ENCODE measurements at regions not wholly inside any gene's neighbourhood (a gene's known extent, or its start where the extent isn't known, plus 50 kb on each side); places are given as distances from the start of the nearest gene placed in this dataset.

GRCh38 chr6:139590206-139590605 lies 215.8 kb upstream of the CITED2 start:
- peak overlapping the region; percentile 28 to 57 for H3K27ac ChIP-seq (ENCODE audit: low read depth in 1 of 2, low read length in 2 of 2)
- H3K36me3 ChIP-seq (ENCODE audit: control insufficient read depth in 1 of 2, insufficient read depth in 2 of 2, low read length in 1 of 2): no peaks in the 10 kb centered on the region
- ATAC-seq (ENCODE audit: low FRiP score): no peak
- no peaks in the 10 kb centered on the region for H3K9me3 ChIP-seq (ENCODE audit: control insufficient read depth, low read length)
- H3K4me3 ChIP-seq (ENCODE audit: low read length in 2 of 2): no peak overlapping the region
- 84 to 85% methylated on average over 1 of the region's 1 CpG for WGBS, 2 donors
- H3K27me3 ChIP-seq (ENCODE audit: control insufficient read depth in 1 of 2, insufficient read depth in 2 of 2, low read length in 1 of 2): no peaks in the 10 kb centered on the region
- DNase-seq: no peak
- intact Hi-C loops (cut with DNase I): no loop called here
- H3K4me1 ChIP-seq (ENCODE audit: control insufficient read depth in 1 of 2, insufficient read depth in 2 of 2, low read length in 2 of 2): peaks cover 0 to 3% of the 10 kb centered on the region in 2 donors

GRCh38 chr6:139588734-139589593 lies 214.5 kb upstream of the CITED2 start:
- DNase-seq (no peak), ATAC-seq (ENCODE audit: low FRiP score) (no peak)
- Histone ChIP-seq H3K27ac (ENCODE audit: low read depth in 1 of 2, low read length in 2 of 2) (peak overlapping the region in 1 of 2 donors; percentile 28), H3K27me3 (ENCODE audit: control insufficient read depth in 1 of 2, insufficient read depth in 2 of 2, low read length in 1 of 2) (no peaks in the 10 kb centered on the region), H3K36me3 (ENCODE audit: control insufficient read depth in 1 of 2, insufficient read depth in 2 of 2, low read length in 1 of 2) (no peaks in the 10 kb centered on the region), H3K9me3 (ENCODE audit: control insufficient read depth, low read length) (no peaks in the 10 kb centered on the region), H3K4me1 (ENCODE audit: control insufficient read depth in 1 of 2, insufficient read depth in 2 of 2, low read length in 2 of 2) (peaks cover 0 to 3% of the 10 kb centered on the region in 2 donors), H3K4me3 (ENCODE audit: low read length in 2 of 2) (no peak overlapping the region)
- 7 to 8% methylated on average over 4 of the region's 4 CpGs for WGBS, 2 donors
- intact Hi-C loops (cut with DNase I): no loop called here

DNA sequence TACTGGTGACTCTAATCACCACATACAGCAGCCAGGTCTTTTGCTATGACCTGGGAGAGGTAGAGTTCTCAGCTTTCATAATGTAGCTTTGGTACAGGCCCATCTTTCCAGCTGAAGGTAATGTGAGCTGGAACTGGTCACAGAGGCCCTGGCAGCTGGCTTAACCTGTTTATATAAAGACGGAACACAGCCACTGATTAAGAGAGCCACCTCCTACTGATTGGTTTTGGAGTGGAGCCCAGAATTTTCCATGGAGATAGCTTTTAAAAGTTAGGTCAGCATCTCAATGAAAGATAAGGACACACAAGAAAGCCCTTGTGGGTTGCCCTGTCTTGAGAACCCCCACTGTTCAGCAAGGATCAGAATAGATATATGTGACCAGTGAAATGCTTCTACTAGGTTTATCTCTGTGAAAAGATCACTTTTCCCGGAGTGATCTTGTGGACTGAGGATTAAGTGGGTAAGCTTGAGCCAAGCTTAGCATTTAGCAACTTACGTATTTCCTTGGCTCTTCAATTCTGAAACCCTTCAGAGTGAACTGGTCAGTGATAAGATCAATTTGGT lies 213.7 kb upstream of the CITED2 start:
- no peak for ATAC-seq (ENCODE audit: low FRiP score)
- no peak overlapping the region for H3K4me3 ChIP-seq (ENCODE audit: low read length in 2 of 2)
- H3K27me3 ChIP-seq (ENCODE audit: control insufficient read depth in 1 of 2, insufficient read depth in 2 of 2, low read length in 1 of 2): no peaks in the 10 kb centered on the region
- WGBS, 2 donors: 34 to 35% methylated on average over 3 of the region's 3 CpGs
- DNase-seq: no peak
- no peak overlapping the region for H3K27ac ChIP-seq (ENCODE audit: low read depth in 1 of 2, low read length in 2 of 2)
- peaks cover 0 to 3% of the 10 kb centered on the region in 2 donors for H3K4me1 ChIP-seq (ENCODE audit: control insufficient read depth in 1 of 2, insufficient read depth in 2 of 2, low read length in 2 of 2)
- intact Hi-C loops (cut with DNase I): no loop called here
- H3K9me3 ChIP-seq (ENCODE audit: control insufficient read depth, low read length): no peaks in the 10 kb centered on the region
- no peaks in the 10 kb centered on the region for H3K36me3 ChIP-seq (ENCODE audit: control insufficient read depth in 1 of 2, insufficient read depth in 2 of 2, low read length in 1 of 2)

DNA sequence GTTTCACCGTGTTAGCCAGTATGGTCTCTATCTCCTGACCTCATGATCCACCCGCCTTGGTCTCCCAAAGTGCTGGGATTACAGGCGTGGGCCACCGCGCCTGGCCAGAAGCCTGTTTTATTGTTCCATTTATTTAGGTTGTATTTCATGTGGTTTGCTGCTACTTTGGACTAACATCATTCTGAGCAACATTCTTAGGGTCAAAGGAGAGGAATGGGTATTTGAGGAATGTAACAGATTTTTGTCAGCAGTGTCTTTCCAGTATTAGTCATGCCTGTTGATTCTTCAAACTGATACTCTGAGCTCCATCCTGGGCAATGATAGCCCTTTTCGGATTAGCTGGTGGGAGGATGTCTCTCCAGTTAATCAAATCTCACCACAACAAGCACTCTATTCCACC lies 213.0 kb upstream of the CITED2 start:
- 69 to 83% methylated on average over 6 of the region's 6 CpGs for WGBS, 2 donors
- no peaks in the 10 kb centered on the region for H3K9me3 ChIP-seq (ENCODE audit: control insufficient read depth, low read length)
- ATAC-seq (ENCODE audit: low FRiP score): no peak
- no peak overlapping the region for H3K27ac ChIP-seq (ENCODE audit: low read depth in 1 of 2, low read length in 2 of 2)
- H3K27me3 ChIP-seq (ENCODE audit: control insufficient read depth in 1 of 2, insufficient read depth in 2 of 2, low read length in 1 of 2): no peaks in the 10 kb centered on the region
- no peak for DNase-seq
- no peaks in the 10 kb centered on the region for H3K36me3 ChIP-seq (ENCODE audit: control insufficient read depth in 1 of 2, insufficient read depth in 2 of 2, low read length in 1 of 2)
- H3K4me1 ChIP-seq (ENCODE audit: control insufficient read depth in 1 of 2, insufficient read depth in 2 of 2, low read length in 2 of 2): peaks cover 0 to 3% of the 10 kb centered on the region in 2 donors
- intact Hi-C loops (cut with DNase I): no loop called here
- H3K4me3 ChIP-seq (ENCODE audit: low read length in 2 of 2): no peak overlapping the region

DNA sequence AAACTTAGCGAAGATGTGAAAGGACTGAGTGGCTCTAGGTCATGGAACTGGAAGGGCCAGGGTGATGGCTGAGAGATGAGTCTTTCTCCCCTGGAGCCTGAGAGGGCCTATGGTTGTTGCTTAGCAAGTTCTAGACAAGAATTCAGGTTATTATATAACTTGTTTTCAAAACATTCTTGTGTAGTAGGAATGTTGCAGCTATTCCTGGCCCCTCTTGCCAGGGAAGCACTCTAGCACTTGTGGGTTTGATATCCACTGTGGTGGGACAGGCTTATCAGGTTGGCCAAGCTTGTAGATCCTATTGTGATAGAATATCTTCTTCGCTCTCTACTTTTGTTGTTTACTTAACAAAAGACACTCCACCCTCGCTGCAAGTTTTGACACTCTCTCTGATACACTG lies 211.8 kb upstream of the CITED2 start:
- no peak overlapping the region for H3K27ac ChIP-seq (ENCODE audit: low read depth in 1 of 2, low read length in 2 of 2)
- H3K27me3 ChIP-seq (ENCODE audit: control insufficient read depth in 1 of 2, insufficient read depth in 2 of 2, low read length in 1 of 2): no peaks in the 10 kb centered on the region
- H3K4me3 ChIP-seq (ENCODE audit: low read length in 2 of 2): no peak overlapping the region
- DNase-seq: no peak
- intact Hi-C loops (cut with DNase I): no loop called here
- H3K36me3 ChIP-seq (ENCODE audit: control insufficient read depth in 1 of 2, insufficient read depth in 2 of 2, low read length in 1 of 2): no peaks in the 10 kb centered on the region
- no peaks in the 10 kb centered on the region for H3K9me3 ChIP-seq (ENCODE audit: control insufficient read depth, low read length)
- H3K4me1 ChIP-seq (ENCODE audit: control insufficient read depth in 1 of 2, insufficient read depth in 2 of 2, low read length in 2 of 2): peaks cover 0 to 3% of the 10 kb centered on the region in 2 donors
- ATAC-seq (ENCODE audit: low FRiP score): no peak
- 97 to 98% methylated on average over 3 of the region's 3 CpGs for WGBS, 2 donors

DNA sequence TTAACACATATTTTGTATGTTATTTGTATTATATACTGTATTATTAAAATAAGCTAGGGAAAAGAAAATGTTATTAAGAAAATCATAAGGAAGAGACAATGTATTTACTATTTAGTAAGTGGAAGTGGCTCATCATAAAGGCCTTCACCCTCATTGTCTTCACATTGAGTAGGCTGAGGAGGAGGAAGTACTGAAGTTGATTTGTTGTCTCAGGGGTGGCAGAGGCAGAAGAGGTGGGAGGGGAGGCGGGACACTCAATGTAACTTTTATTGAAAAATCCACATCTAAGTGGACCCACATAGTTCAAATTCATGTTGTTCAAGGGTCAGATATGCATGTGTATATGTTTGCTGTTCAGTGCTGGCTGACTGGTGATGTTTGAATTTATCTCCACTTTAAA lies 210.2 kb upstream of the CITED2 start:
- Histone ChIP-seq H3K4me1 (ENCODE audit: control insufficient read depth in 1 of 2, insufficient read depth in 2 of 2, low read length in 2 of 2) (peaks cover 0 to 3% of the 10 kb centered on the region in 2 donors), H3K27me3 (ENCODE audit: control insufficient read depth in 1 of 2, insufficient read depth in 2 of 2, low read length in 1 of 2) (no peaks in the 10 kb centered on the region), H3K9me3 (ENCODE audit: control insufficient read depth, low read length) (no peaks in the 10 kb centered on the region), H3K36me3 (ENCODE audit: control insufficient read depth in 1 of 2, insufficient read depth in 2 of 2, low read length in 1 of 2) (no peaks in the 10 kb centered on the region), H3K27ac (ENCODE audit: low read depth in 1 of 2, low read length in 2 of 2) (no peak overlapping the region), H3K4me3 (ENCODE audit: low read length in 2 of 2) (no peak overlapping the region)
- no peak for ATAC-seq (ENCODE audit: low FRiP score)
- intact Hi-C loops (cut with DNase I): no loop called here
- no peak for DNase-seq
- WGBS, 2 donors: 96 to 98% methylated on average over 1 of the region's 1 CpG

DNA sequence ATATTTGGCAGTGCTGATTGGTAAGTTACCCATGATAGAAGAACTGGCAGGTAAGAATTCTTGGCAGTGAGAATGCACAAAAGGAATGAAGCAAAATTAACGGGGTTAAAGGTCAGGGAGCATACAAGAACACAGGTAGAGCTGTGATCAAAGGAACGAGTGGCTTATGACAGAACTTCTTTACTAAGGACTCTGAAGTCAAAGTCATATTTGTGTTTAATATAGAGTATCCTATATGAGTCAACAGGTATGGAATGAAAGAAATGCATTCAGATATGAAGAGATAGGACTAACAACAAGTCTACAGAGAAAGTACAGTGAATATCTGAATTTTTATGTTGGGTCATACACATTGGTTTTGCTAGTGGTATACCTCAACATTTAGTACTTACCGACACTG lies 209.0 kb upstream of the CITED2 start:
- H3K36me3 ChIP-seq (ENCODE audit: control insufficient read depth in 1 of 2, insufficient read depth in 2 of 2, low read length in 1 of 2): no peaks in the 10 kb centered on the region
- H3K9me3 ChIP-seq (ENCODE audit: control insufficient read depth, low read length): no peaks in the 10 kb centered on the region
- ATAC-seq (ENCODE audit: low FRiP score) (no peak), DNase-seq (no peak)
- peaks cover 0 to 3% of the 10 kb centered on the region in 2 donors for H3K4me1 ChIP-seq (ENCODE audit: control insufficient read depth in 1 of 2, insufficient read depth in 2 of 2, low read length in 2 of 2)
- no peaks in the 10 kb centered on the region for H3K27me3 ChIP-seq (ENCODE audit: control insufficient read depth in 1 of 2, insufficient read depth in 2 of 2, low read length in 1 of 2)
- H3K4me3 ChIP-seq (ENCODE audit: low read length in 2 of 2): no peak overlapping the region
- intact Hi-C loops (cut with DNase I): no loop called here
- no peak overlapping the region for H3K27ac ChIP-seq (ENCODE audit: low read depth in 1 of 2, low read length in 2 of 2)
- 92 to 93% methylated on average over 3 of the region's 3 CpGs for WGBS, 2 donors

GRCh38 chr6:139582956-139583355 lies 208.5 kb upstream of the CITED2 start:
- Histone ChIP-seq H3K9me3 (ENCODE audit: control insufficient read depth, low read length) (no peaks in the 10 kb centered on the region), H3K4me1 (ENCODE audit: control insufficient read depth in 1 of 2, insufficient read depth in 2 of 2, low read length in 2 of 2) (no peaks in the 10 kb centered on the region), H3K4me3 (ENCODE audit: low read length in 2 of 2) (no peak overlapping the region), H3K27me3 (ENCODE audit: control insufficient read depth in 1 of 2, insufficient read depth in 2 of 2, low read length in 1 of 2) (no peaks in the 10 kb centered on the region), H3K27ac (ENCODE audit: low read depth in 1 of 2, low read length in 2 of 2) (no peak overlapping the region), H3K36me3 (ENCODE audit: control insufficient read depth in 1 of 2, insufficient read depth in 2 of 2, low read length in 1 of 2) (no peaks in the 10 kb centered on the region)
- ATAC-seq (ENCODE audit: low FRiP score) (no peak), DNase-seq (no peak)
- 93 to 100% methylated on average over 2 of the region's 2 CpGs for WGBS, 2 donors
- intact Hi-C loops (cut with DNase I): no loop called here

- no peaks in the 10 kb centered on the region for H3K27me3 ChIP-seq (ENCODE audit: control insufficient read depth in 1 of 2, insufficient read depth in 2 of 2, low read length in 1 of 2)
- intact Hi-C loops (cut with DNase I): no loop called here
- H3K4me1 ChIP-seq (ENCODE audit: control insufficient read depth in 1 of 2, insufficient read depth in 2 of 2, low read length in 2 of 2): no peaks in the 10 kb centered on the region
- H3K9me3 ChIP-seq (ENCODE audit: control insufficient read depth, low read length): no peaks in the 10 kb centered on the region
- no peak overlapping the region for H3K4me3 ChIP-seq (ENCODE audit: low read length in 2 of 2)
- no peaks in the 10 kb centered on the region for H3K36me3 ChIP-seq (ENCODE audit: control insufficient read depth in 1 of 2, insufficient read depth in 2 of 2, low read length in 1 of 2)
- ATAC-seq (ENCODE audit: low FRiP score) (no peak), DNase-seq (no peak)
- H3K27ac ChIP-seq (ENCODE audit: low read depth in 1 of 2, low read length in 2 of 2): no peak overlapping the region
Measured at GRCh38 chr6:139581485-139581865, 207.0 kb upstream of the CITED2 start.
